GM06990 (cell line): ENCODE measurements at regions not wholly inside any gene's neighbourhood (a gene's known extent, or its start where the extent isn't known, plus 50 kb on each side); places are given as distances from the start of the nearest gene placed in this dataset.

ENCODE experiments used
- DNase-seq: peaks from one replicate; pipeline ENCODE4 v3.0.0-alpha.2; 2011; ENCODE audit not compliant: insufficient read length; ENCODE audit errors: extremely low read depth
- H3K27me3 ChIP-seq: replicated peaks from 2 replicates; pipeline ENCODE4 v1.6.0; 2011; ENCODE audit warnings: low read length; ENCODE audit not compliant: control insufficient read depth, insufficient read depth
- H3K36me3 ChIP-seq: 2 replicates; pipeline ENCODE4 v1.5.1; 2011; ENCODE audit warnings: low read length; ENCODE audit not compliant: control insufficient read depth, insufficient read depth
- H3K4me3 ChIP-seq: replicated peaks from 2 replicates; pipeline ENCODE4 v1.5.1; 2011; ENCODE audit warnings: low read depth, mild to moderate bottlenecking, control low read depth, low read length
- TF ChIP-seq, protein P1 (sequence below): IDR thresholded peaks from 2 replicates; pipeline ENCODE4 v1.5.1; 2011; ENCODE audit warnings: low read length, control low read depth, mild to moderate bottlenecking, inconsistent platforms; ENCODE audit not compliant: insufficient read depth, poor library complexity, severe bottlenecking

DNA sequence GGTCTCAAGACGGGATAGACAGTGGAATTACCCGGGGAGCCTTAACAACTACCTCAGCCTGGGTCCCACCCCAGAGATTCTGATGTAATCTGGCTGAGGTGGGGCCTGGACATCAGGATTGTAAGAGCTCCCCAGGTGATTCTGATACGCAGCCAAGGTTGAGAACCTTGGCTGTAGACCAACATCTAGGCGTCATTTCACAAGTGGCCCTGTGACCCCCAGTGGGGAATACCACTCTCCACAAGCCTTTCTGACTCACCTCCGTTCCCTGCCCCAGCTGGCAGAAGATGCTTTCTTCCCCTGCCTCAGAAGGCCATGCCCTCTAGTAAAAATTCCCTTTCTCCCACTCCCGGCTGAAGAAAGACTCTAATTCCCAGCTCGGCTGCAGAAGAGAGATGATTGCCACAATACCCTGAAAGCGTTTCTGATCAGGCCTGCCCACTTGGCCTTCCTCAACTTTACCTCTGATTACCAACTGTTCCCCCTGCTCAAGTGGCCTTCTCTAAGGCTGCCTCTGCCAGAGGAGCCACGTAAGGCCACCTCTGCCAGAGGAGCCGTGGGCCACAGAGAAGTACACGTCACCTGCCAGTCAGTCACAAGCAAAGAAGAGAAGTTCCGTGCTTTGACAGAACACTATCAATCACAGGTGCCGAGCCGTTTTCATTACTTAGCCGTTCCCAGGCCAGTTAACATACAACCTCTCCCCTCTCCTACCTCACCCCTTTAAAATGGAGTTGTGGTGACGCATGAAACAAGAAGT lies 116.8 kb upstream of the PKDCC start:
- H3K4me3 ChIP-seq, result no peak overlapping the region
- TF ChIP-seq, protein P1, sequence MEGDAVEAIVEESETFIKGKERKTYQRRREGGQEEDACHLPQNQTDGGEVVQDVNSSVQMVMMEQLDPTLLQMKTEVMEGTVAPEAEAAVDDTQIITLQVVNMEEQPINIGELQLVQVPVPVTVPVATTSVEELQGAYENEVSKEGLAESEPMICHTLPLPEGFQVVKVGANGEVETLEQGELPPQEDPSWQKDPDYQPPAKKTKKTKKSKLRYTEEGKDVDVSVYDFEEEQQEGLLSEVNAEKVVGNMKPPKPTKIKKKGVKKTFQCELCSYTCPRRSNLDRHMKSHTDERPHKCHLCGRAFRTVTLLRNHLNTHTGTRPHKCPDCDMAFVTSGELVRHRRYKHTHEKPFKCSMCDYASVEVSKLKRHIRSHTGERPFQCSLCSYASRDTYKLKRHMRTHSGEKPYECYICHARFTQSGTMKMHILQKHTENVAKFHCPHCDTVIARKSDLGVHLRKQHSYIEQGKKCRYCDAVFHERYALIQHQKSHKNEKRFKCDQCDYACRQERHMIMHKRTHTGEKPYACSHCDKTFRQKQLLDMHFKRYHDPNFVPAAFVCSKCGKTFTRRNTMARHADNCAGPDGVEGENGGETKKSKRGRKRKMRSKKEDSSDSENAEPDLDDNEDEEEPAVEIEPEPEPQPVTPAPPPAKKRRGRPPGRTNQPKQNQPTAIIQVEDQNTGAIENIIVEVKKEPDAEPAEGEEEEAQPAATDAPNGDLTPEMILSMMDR, result no peak
- DNase-seq, result peak; percentile 21
- no peaks in the 10 kb centered on the region for H3K36me3 ChIP-seq
- H3K27me3 ChIP-seq, result peaks cover 1% of the 10 kb centered on the region

DNA sequence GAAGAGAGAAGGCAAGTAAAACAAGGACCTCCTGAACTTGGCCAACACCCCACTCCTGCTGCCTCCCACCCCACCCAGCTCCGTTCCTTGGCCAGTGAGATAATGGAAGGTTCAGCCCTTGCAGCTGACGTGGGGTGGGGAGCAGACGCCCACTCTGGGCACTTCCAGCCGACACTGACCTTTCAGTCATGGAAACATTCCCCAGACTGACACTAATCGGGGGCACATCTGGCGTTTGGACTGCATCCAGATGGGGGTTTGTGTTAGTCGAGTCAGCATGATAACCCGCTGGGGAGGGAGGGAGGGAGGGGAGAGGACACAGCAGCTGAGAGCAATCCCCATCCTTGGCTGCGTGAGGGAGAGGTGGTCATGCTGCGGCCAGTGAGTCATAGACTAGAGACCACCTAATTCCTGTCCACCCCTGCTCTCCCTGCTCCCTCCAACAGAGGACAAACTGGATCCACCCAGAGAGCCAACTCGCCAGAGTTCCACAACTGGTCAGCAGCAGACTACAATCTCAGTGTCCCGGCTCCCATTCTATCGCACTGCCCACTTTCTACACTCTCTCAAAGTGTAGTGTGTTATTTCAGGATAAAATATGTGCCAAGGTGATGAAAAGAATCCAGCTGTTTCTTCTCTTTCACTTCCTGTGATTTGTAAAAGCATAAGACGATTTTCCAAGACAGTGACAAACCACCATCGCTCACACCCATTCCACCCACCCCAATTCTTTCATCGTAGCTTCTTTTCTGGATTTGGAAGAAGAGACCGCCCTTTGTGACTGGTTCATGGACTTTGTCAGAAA lies 115.4 kb upstream of the PKDCC start:
- Histone ChIP-seq H3K27me3 (peaks cover 1% of the 10 kb centered on the region), H3K4me3 (no peak overlapping the region), H3K36me3 (no peaks in the 10 kb centered on the region)
- TF ChIP-seq, protein P1, result no peak
- no peak for DNase-seq

DNA sequence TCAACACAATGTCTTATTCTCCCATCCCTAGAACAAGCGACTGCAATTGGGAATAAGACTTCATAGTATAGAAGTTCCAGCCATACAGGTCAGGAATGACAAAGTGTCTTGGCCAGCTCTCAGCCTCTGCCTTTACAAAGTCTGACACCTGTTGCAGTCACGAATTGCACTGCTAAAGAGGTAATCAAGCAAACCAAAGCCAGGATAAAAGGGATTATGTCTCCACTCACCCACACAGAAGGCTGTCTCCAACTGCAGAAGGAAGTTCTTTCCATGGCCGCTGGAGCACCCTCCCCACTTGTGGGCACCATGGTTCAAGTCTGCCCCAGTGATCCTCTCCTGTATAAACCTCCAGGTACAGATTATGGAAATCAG lies 114.8 kb upstream of the PKDCC start:
- Histone ChIP-seq H3K27me3 (no peaks in the 10 kb centered on the region; the same call in none of the 2 replicates), H3K36me3 (no peaks in the 10 kb centered on the region), H3K4me3 (no peak overlapping the region)
- DNase-seq, result no peak
- TF ChIP-seq, protein P1, result no peak

DNA sequence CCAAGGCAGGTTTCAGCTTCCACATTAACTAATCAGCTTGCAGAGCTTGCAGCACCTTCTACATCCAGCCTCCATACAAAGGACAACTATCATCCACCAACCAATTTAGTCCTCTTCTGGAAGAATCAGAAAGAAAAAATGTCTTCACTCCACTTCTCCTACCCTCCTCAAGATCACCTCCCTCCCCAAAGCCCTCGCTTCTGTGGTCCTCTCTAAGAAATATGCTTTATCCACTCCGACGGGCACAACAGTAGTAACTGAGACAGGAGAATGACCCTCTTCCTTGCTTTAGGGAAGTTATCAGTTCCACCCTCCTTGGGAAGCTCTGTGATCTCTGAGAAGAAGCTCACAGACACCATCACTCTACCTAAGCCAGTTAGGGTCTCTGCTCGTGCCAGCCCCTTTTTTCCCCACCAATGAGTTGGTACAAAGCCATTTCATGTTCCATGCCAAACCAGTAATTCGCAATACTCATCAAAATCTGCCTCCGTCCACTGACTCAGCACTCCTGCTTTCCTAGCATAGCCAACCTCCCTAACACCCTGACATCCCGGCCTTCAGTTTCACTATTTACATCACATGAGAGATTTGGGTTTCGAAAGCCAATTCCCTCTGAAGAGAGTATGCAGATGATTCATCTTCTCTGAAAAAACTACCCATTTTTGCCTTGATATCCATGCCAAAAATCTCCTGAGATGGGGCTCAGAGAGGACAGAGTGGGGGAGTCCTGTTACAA lies 114.1 kb upstream of the PKDCC start:
- H3K27me3 ChIP-seq, result no peaks in the 10 kb centered on the region; the same call in none of the 2 replicates
- TF ChIP-seq, protein P1, result no peak
- H3K36me3 ChIP-seq, result no peaks in the 10 kb centered on the region
- no peak overlapping the region for H3K4me3 ChIP-seq
- no peak for DNase-seq

DNA sequence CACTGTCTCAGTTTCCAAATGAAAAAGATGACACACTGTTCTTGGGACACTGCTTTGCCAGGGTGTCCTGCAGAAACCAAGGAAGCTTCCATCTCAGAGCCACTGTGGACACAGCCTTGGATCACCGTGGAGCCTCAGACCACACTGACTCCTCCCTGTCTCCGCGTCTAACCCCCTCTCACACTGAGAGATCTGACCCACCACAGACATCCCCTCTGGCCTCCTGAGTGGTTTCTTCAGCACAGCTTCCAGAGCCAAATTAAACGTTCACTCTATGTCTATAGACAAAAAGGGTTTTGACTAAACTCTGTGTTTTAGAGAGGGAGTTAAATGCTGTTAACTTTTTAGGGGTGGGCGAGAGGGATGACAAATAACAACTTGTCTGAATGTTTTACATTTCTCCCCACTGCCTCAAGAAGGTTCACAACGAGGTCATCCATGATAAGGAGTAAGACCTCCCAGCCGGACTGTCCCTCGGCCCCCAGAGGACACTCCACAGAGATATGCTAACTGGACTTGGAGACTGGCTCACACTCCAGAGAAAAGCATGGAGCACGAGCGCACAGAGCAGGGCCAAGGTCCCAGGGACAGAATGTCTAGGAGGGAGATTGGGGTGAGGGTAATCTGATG lies 113.4 kb upstream of the PKDCC start:
- H3K4me3 ChIP-seq, result no peak overlapping the region
- no peak for DNase-seq

More for the DNA sequence above, 113.4 kb upstream of the PKDCC start:
- H3K36me3 ChIP-seq, result no peaks in the 10 kb centered on the region
- TF ChIP-seq, protein P1, result no peak
- no peaks in the 10 kb centered on the region; the same call in none of the 2 replicates for H3K27me3 ChIP-seq
